ENCODE measurements at regions not wholly inside any gene's neighbourhood (a gene's known extent, or its start where the extent isn't known, plus 50 kb on each side); places are given as distances from the start of the nearest gene placed in this dataset.
"Not testable (repeated sequence)": the region's sequence is repeated elsewhere in the genome, so short reads cannot be mapped to it uniquely, and the experiment has no call there.

GRCh38 chrX:121172703-121173102 is 125.3 kb downstream of the GLUD2 start:
- DNase-seq (ENCODE audit: low spot score): no peak

GRCh38 chrX:121179972-121180371 is 132.6 kb downstream of the GLUD2 start:
- no peak for DNase-seq (ENCODE audit: low spot score)

GRCh38 chrX:121191779-121192178 is 144.4 kb downstream of the GLUD2 start:
- DNase-seq (ENCODE audit: low spot score): no peak

DNA sequence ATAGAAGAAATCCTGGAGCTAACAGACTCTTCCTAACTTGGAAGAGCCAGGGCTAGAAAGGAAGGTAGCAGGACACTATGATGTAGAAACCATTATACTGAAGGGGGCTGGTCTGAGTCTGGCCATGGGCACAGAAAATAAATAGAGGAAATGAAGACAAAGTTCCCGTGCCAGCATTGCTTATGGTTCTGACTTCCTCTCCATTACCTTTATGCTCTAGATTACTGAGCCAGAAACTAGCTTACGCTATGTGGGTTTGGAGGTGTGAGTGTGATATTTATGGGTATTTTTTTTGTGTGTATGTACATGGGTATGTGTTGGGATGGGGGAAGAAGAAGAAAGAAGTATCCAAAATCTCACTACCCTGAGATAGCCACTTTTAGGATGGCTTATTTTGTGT is 148.3 kb downstream of the GLUD2 start:
- no peak for DNase-seq (ENCODE audit: low spot score)

- DNase-seq (ENCODE audit: low spot score): not testable (repeated sequence)
These were observed 149.5 kb downstream of the GLUD2 start for GRCh38 chrX:121196872-121197444.

DNA sequence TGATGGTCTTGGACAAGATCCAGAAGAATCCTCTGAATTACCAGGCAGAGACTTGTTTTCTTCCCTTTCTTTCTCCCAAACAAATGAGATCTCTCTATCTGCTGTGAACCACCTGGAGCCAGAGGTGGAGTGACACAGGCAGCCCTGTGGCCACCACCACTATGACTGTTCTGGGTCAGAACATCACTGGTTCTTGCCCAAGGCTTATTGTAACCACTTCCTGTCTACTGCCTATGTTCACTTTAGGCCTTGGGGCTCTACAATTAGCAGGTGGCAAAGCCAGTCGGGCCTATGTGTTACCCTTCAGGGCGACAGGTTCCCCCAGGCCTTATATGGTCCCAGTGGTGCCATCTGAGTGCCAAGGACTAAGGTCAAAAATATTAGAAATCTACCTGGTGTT is 161.2 kb downstream of the GLUD2 start:
- DNase-seq (ENCODE audit: low spot score): no peak

- no peak for DNase-seq (ENCODE audit: low spot score)
These were observed 169.4 kb downstream of the GLUD2 start for GRCh38 chrX:121216641-121217374.

GRCh38 chrX:121221322-121221977 is 174.0 kb downstream of the GLUD2 start:
- no peak for DNase-seq (ENCODE audit: low spot score)

DNA sequence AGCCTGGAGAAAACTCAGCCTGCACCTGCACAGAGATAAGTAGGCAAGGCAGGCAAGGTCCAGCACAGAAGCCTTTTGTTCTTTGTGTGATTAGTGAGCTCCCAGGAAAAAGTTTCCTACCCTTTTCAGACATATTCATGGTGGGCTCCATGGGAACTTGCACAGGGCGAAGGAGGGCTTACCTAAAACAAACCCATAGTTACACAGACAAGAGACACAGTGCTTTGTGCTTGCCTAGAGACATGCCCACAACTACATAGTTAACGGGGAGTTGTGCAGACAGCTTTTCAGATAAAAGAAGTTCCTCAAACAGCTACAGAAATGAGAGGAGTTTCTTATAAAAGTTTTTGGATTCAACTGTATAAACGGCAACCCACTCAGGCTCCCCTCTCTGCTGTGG is 180.5 kb downstream of the GLUD2 start:
- no peak for DNase-seq (ENCODE audit: low spot score)

DNA sequence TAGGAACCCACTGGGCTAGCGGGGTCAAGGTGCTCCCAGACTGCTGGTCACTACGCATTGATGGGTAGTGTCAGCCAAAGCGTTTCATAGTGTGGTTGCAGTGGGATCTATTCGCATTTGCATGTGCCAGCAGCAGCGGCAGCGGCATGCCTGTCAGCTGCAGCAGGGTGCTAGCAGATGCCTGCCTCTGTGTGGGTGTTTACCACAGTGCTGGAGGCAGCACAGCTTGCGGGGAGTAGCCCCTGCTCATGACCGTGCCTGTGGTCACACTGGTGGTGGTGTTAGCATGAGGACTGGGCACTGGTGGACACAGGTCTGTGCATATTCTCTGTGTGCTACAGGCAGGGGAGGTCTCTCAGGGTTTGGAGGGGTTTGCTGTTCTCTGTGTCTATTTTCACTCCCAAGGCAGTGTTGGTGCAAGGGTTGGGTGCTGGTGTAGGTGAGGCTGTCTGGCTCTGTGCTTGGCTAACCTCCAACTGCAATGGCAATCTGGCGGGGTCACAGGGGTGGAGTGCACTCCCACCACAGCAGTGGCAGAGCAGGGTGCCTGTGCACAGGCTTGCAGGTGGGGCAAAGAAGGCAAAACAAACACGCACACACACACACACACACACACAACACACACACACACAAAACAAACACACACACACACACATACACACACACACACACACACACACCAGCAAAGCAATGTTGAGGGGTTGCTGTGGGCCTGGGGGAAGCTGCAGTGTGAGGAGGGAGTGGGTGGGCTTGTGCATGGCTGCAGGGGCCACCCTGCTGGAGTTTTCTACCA is 184.4 kb downstream of the GLUD2 start:
- no peak for DNase-seq (ENCODE audit: low spot score)

DNA sequence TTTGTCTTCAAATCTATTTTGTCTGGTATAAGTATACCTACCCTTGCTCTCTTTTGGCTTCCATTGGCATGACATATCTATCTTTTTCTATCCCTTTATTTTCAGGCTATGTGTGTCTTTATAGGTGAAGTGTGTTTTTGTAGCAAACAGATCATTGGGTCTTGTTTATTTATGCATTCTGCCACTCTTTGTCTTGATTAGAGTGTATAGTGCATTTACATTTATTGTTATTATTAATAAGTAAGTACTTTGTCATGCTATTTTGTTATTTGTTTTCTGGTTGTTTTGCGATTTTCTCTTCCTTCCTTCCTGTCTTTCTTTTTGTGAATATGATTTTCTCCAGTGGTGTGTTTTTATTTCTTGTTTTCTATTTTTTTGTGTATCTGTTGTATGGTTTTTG is 188.6 kb downstream of the GLUD2 start:
- DNase-seq (ENCODE audit: low spot score): no peak

- no peak for DNase-seq (ENCODE audit: low spot score)
These were observed 190.7 kb downstream of the GLUD2 start for GRCh38 chrX:121238093-121238492.

DNA sequence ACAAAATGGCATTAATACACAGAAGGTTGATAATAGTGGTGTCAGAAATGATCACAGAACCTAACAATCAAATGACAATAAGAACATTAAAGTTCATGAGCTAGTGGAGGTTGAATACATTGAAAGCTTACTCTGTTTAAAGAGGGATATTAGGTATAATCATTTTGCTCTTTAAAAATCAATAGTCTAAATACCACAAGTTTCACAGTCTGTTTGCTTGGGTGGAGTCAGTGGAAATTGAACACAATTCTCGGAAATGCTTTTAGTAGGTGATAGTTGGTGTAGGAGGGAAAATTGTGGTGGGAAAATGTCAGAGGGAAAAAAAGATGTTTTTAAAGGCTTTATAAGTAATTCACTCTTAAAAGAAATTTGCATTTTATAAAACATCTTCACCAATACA is 197.1 kb downstream of the GLUD2 start:
- DNase-seq (ENCODE audit: low spot score): no peak

DNA sequence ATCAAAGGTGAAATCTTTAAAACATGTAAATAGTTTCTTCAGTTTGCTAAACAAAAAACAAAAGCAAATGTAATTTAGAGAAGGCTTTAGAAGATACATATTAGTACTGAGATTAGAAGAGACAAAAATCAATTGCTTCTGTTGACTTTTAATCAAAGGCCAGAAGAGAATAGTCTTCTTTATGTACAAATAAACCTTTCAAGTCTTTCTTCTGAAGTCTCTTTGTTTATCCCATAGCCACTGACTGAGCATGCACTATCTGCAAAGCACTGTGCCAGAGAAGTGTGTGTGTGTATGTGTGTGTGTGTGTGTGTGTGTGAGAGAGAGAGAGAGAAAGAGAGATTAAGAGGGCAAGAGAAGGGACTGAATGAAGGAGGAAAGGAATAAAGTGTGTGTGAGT is 198.4 kb downstream of the GLUD2 start:
- no peak for DNase-seq (ENCODE audit: low spot score)

DNA sequence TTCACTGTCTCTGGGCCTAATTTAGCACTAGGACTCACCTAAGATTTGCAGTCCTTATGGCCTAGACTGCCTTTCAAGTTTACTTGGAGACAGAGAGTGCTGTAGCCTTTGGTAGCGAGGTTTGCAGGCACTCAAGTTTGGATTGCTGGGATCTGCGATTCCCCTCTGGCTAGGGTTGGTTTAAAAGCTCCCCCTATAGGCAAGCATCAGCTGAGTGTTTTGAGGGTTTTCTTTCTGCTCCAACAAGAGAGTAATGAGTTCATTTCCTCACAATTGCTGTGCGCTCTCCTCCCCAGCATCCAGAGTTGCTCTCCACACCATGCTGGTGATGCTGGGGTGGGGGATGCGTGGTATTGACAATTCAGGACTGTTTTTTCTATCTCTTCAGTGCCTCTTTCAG is 206.9 kb downstream of the GLUD2 start:
- no peak for DNase-seq (ENCODE audit: low spot score)

- peak; percentile 48 for DNase-seq (ENCODE audit: low spot score)
These were observed 209.2 kb downstream of the GLUD2 start for GRCh38 chrX:121256647-121257046.

- no peak for DNase-seq (ENCODE audit: low spot score)
These were observed 211.1 kb downstream of the GLUD2 start for GRCh38 chrX:121258545-121258944.

DNA sequence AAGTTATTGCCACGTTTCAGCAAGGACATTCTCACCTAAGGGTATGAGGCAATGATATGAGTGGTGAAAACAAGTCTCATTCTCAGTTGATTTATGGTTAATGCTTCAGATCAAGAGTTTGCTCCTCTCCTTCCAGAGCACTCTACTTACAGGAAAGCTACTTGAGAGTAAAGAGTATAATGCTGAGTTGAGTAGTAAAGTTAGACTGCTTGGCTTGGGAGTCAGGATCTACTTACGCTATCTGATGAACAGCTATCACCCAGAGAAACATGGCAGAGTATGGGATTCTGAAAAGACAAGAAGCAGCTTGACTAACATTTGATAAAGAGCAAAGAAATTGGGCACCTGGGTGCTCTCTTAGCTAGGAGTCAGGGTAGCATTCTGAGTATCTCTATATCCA is 211.8 kb downstream of the GLUD2 start:
- DNase-seq (ENCODE audit: low spot score): no peak

DNA sequence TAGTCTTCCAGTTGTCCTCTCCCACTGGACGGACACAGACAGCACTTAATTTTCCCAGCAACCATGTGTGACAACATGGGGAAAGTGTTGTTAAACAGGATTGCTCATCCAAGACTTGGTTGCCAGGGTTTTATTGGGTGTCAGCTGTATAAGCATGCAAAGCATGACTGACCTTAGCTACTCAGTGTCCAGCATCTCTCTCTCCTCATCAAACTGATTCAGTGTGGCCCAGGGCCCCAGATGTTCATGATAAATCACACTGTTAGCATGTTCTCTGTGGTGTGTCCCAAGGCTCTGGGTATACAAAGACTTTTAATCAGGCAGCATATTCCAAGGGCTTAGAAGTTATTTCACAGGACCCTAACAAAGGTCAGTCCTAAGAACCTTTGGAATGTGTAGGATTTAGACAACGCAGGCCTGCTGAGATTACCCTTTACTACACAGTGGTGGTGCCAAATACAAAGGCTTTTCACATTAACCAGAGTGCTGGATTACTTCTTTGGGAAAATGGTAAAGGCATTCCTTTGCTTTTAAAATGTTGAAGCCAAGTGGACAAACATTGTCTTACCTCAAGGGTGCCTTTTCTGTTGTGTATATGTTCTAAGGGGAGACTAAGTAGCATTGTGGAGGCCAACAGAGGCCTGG is 213.3 kb downstream of the GLUD2 start:
- no peak for DNase-seq (ENCODE audit: low spot score)

DNA sequence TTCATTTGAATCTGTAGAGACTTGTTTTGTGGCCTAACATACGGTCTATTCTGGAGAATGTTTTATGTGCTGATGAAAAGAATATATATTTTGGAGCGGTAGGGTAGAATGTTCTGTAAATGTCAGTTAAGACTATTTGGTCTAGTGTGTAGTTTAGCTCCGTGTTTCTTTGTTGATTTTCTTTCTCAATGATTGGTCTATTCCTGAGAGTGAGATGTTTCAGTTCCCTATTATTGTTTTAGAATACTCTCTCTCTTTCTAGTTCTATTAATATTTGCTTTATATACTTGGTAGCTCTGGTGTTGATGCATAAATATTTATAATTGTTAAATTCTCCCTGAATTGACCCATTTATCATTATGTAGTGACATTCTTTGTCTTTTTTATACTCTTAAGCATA is 236.5 kb downstream of the GLUD2 start:
- no peak for DNase-seq (ENCODE audit: low spot score)

GRCh38 chrX:121298499-121298898 is 251.1 kb downstream of the GLUD2 start:
- no peak for DNase-seq (ENCODE audit: low spot score)

GRCh38 chrX:121301356-121301755 is 253.9 kb downstream of the GLUD2 start:
- no peak for DNase-seq (ENCODE audit: low spot score)

Measured in RKO (cell line).